ENCODE measurements at regions not wholly inside any gene's neighbourhood (a gene's known extent, or its start where the extent isn't known, plus 50 kb on each side); places are given as distances from the start of the nearest gene placed in this dataset.
"Not testable (repeated sequence)": the region's sequence is repeated elsewhere in the genome, so short reads cannot be mapped to it uniquely, and the experiment has no call there.

- in situ Hi-C loops (cut with MboI; ENCODE audit: low pct_unique_long_range_greater_than_20kb, low sequenced_read_pairs, unreplicated experiment): no loop called here
- TF ChIP-seq CTCF (IDR thresholded peaks at IDR 0.05; ENCODE audit: extremely low read depth, insufficient read depth, missing control alignments): no peak
- no peak for DNase-seq (ENCODE audit: low spot score)
Measured at GRCh38 chr11:42901084-42901483, 410.7 kb upstream of the API5 start.

- in situ Hi-C loops (cut with MboI; ENCODE audit: low pct_unique_long_range_greater_than_20kb, low sequenced_read_pairs, unreplicated experiment): no loop called here
Measured at GRCh38 chr11:42906226-42906625, 405.6 kb upstream of the API5 start.

GRCh38 chr11:42913731-42914130 is 398.1 kb upstream of the API5 start:
- TF ChIP-seq CTCF (IDR thresholded peaks at IDR 0.05; ENCODE audit: extremely low read depth, insufficient read depth, missing control alignments): no peak
- DNase-seq (ENCODE audit: low spot score): no peak
- in situ Hi-C loops (cut with MboI; ENCODE audit: low pct_unique_long_range_greater_than_20kb, low sequenced_read_pairs, unreplicated experiment): no loop called here

More at GRCh38 chr11:42906226-42906625, 405.6 kb upstream of the API5 start:
- TF ChIP-seq CTCF (IDR thresholded peaks at IDR 0.05; ENCODE audit: extremely low read depth, insufficient read depth, missing control alignments): no peak
- no peak for DNase-seq (ENCODE audit: low spot score)

GRCh38 chr11:42923651-42924050 is 388.1 kb upstream of the API5 start:
- DNase-seq (ENCODE audit: low spot score): no peak
- in situ Hi-C loops (cut with MboI; ENCODE audit: low pct_unique_long_range_greater_than_20kb, low sequenced_read_pairs, unreplicated experiment): no loop called here
- no peak for TF ChIP-seq CTCF (IDR thresholded peaks at IDR 0.05; ENCODE audit: extremely low read depth, insufficient read depth, missing control alignments)

GRCh38 chr11:42925916-42926315 is 385.9 kb upstream of the API5 start:
- no peak for DNase-seq (ENCODE audit: low spot score)
- no peak for TF ChIP-seq CTCF (IDR thresholded peaks at IDR 0.05; ENCODE audit: extremely low read depth, insufficient read depth, missing control alignments)
- in situ Hi-C loops (cut with MboI; ENCODE audit: low pct_unique_long_range_greater_than_20kb, low sequenced_read_pairs, unreplicated experiment): no loop called here

- DNase-seq (ENCODE audit: low spot score): no peak
- in situ Hi-C loops (cut with MboI; ENCODE audit: low pct_unique_long_range_greater_than_20kb, low sequenced_read_pairs, unreplicated experiment): no loop called here
- no peak for TF ChIP-seq CTCF (IDR thresholded peaks at IDR 0.05; ENCODE audit: extremely low read depth, insufficient read depth, missing control alignments)
Measured at GRCh38 chr11:42947405-42947804, 364.4 kb upstream of the API5 start.

GRCh38 chr11:42949738-42950376 is 361.9 kb upstream of the API5 start:
- in situ Hi-C loops (cut with MboI; ENCODE audit: low pct_unique_long_range_greater_than_20kb, low sequenced_read_pairs, unreplicated experiment); DNase-seq (ENCODE audit: low spot score): not testable (repeated sequence)
